ENCODE measurements at regions not wholly inside any gene's neighbourhood (a gene's known extent, or its start where the extent isn't known, plus 50 kb on each side); places are given as distances from the start of the nearest gene placed in this dataset.

DNA sequence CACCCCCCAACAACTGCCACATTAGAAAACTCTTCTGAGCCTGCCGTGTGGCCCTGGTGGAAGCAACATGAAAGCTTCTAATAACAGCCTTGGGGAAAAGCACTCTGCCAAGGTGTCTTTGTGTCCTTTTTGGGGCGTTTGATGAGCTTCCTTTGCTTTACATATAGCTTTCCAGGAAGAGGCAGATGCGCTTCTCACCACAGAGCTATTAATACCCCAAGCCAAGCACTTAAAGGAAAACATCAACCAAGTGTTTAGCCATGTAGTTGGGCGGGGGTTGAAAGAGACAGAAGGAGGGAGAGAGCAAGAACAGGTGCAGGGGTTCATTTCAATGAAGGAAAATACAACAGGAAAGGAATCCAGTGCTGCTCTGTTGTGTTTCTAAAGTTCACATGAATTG lies 176.1 kb downstream of the VAPA start:
- no peak for TF ChIP-seq CTCF (IDR thresholded peaks at IDR 0.05)
- Histone ChIP-seq H3K4me1 (no peaks in the 10 kb centered on the region), H3K36me3 (no peaks in the 10 kb centered on the region), H3K27ac (no peak overlapping the region), H3K27me3 (no peaks in the 10 kb centered on the region), H3K9me3 (no peaks in the 10 kb centered on the region), H3K4me3 (no peak overlapping the region)
- ATAC-seq: no peak
- intact Hi-C loops (cut with DNase I): no loop called here
- no peak for DNase-seq

DNA sequence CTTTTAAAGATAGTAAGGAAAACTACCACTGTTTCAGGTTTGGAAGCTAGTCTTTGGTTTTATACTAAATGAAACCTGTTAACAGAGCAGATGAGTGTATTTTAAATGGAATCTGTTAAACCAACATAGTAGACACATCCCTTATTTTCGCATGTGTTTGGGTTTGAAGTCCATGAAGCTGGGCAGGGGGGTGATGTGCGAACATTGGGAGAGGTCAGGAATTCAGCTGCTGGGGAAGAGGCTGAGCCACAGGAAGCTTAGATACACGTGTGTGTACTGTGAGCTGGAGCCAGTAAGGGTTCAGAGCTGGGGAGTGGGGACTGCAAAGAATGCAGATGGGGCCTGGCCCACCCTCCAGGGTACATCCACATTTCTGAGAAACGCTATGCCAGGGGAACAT lies 176.9 kb downstream of the VAPA start:
- no peak for DNase-seq
- no peaks in the 10 kb centered on the region for H3K36me3 ChIP-seq
- H3K4me1 ChIP-seq: no peaks in the 10 kb centered on the region
- H3K27ac ChIP-seq: no peak overlapping the region
- H3K4me3 ChIP-seq: no peak overlapping the region
- no peak for TF ChIP-seq CTCF (IDR thresholded peaks at IDR 0.05)
- no peaks in the 10 kb centered on the region for H3K27me3 ChIP-seq
- no peak for ATAC-seq
- no peaks in the 10 kb centered on the region for H3K9me3 ChIP-seq
- intact Hi-C loops (cut with DNase I): no loop called here

DNA sequence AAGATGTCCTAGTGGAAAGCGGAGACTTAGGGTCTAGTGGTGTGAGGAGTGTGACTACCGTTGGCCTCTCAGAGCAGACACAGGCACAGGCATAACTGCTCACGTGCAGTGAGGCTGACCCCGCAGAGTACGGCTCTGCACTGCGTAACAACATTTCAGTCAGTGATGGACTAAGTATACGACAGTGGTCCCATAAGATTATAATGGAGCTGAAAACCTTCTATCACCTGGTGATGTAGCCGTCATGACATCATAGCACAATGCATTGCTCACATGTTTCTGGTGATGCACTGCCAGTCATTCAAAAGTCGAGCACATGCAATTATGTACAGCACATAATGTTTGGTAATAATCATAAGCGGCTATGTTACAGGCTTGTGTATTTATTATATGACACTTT lies 179.6 kb downstream of the VAPA start:
- intact Hi-C loops (cut with DNase I): no loop called here
- Histone ChIP-seq H3K27ac (no peak overlapping the region), H3K36me3 (no peaks in the 10 kb centered on the region), H3K4me3 (no peak overlapping the region), H3K4me1 (no peaks in the 10 kb centered on the region), H3K9me3 (no peaks in the 10 kb centered on the region), H3K27me3 (no peaks in the 10 kb centered on the region)
- TF ChIP-seq CTCF (IDR thresholded peaks at IDR 0.05): no peak
- DNase-seq (no peak), ATAC-seq (peak; percentile 15)

GRCh38 chr18:10094154-10094553 lies 180.3 kb downstream of the VAPA start:
- DNase-seq: no peak
- Histone ChIP-seq H3K27ac (no peak overlapping the region), H3K27me3 (no peaks in the 10 kb centered on the region), H3K36me3 (no peaks in the 10 kb centered on the region), H3K4me3 (no peak overlapping the region), H3K4me1 (no peaks in the 10 kb centered on the region), H3K9me3 (no peaks in the 10 kb centered on the region)
- no peak for ATAC-seq
- TF ChIP-seq CTCF (IDR thresholded peaks at IDR 0.05): no peak
- intact Hi-C loops (cut with DNase I): no loop called here

DNA sequence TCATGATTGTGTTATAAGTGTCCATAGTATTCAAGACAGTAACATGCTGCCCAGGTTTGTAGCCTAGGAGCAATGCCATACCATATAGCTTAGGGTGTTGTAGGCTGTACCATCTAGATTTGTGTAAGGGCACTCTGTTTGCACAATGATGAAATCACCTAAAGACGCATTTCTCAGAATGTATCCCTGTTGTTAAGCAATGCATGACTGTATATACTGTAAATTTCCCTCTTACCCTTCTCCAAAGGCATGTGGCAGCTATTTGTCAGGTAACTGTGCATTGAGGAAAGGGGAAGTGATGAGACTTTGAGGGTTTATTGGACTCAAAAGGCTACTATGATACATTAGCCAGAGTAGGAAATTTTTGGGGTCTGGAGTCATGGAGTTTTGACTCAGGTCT lies 180.8 kb downstream of the VAPA start:
- intact Hi-C loops (cut with DNase I): no loop called here
- no peak for DNase-seq
- no peaks in the 10 kb centered on the region for H3K4me1 ChIP-seq

More for the DNA sequence above, 180.8 kb downstream of the VAPA start:
- H3K4me3 ChIP-seq: no peak overlapping the region
- no peak for ATAC-seq
- H3K9me3 ChIP-seq: no peaks in the 10 kb centered on the region
- H3K27ac ChIP-seq: no peak overlapping the region
- H3K27me3 ChIP-seq: no peaks in the 10 kb centered on the region
- no peak for TF ChIP-seq CTCF (IDR thresholded peaks at IDR 0.05)
- H3K36me3 ChIP-seq: no peaks in the 10 kb centered on the region
